ENCODE measurements at regions not wholly inside any gene's neighbourhood (a gene's known extent, or its start where the extent isn't known, plus 50 kb on each side); places are given as distances from the start of the nearest gene placed in this dataset.

GRCh38 chr2:56671973-56672569 is 488.3 kb downstream of the CCDC85A start:
- Histone ChIP-seq H3K4me1 (replicated peaks) (no peaks in the 10 kb centered on the region), H3K36me3 (no peaks in the 10 kb centered on the region), H3K9me3 (replicated peaks) (peaks cover 13% of the 10 kb centered on the region), H3K27ac (no peak overlapping the region), H3K4me3 (no peak overlapping the region), H3K27me3 (replicated peaks) (no peaks in the 10 kb centered on the region)
- DNase-seq (ENCODE audit: low read depth in 1 of 2, low spot score in 2 of 2), result no peak

GRCh38 chr2:56674084-56674483 is 490.3 kb downstream of the CCDC85A start:
- H3K9me3 ChIP-seq (replicated peaks), result peaks cover 13% of the 10 kb centered on the region
- H3K27me3 ChIP-seq (replicated peaks), result no peaks in the 10 kb centered on the region
- no peak for DNase-seq (ENCODE audit: low read depth in 1 of 2, low spot score in 2 of 2)
- no peak overlapping the region for H3K27ac ChIP-seq
- H3K4me1 ChIP-seq (replicated peaks), result no peaks in the 10 kb centered on the region
- H3K36me3 ChIP-seq, result no peaks in the 10 kb centered on the region
- no peak overlapping the region for H3K4me3 ChIP-seq

- no peak overlapping the region for H3K27ac ChIP-seq
- peaks cover 13% of the 10 kb centered on the region for H3K9me3 ChIP-seq (replicated peaks)
- H3K4me3 ChIP-seq, result no peak overlapping the region
- no peaks in the 10 kb centered on the region for H3K27me3 ChIP-seq (replicated peaks)
- H3K36me3 ChIP-seq, result no peaks in the 10 kb centered on the region
- peaks cover 15% of the 10 kb centered on the region for H3K4me1 ChIP-seq (replicated peaks)
- DNase-seq (ENCODE audit: low read depth in 1 of 2, low spot score in 2 of 2), result no peak
Measured at GRCh38 chr2:56676966-56677365, 493.2 kb downstream of the CCDC85A start.

GRCh38 chr2:56680971-56681631 is 497.3 kb downstream of the CCDC85A start:
- no peaks in the 10 kb centered on the region for H3K9me3 ChIP-seq (replicated peaks)
- 0 out of 2 replicates have a peak overlapping the region, but pooled peaks have one; percentile 8 for H3K27ac ChIP-seq
- DNase-seq (ENCODE audit: low read depth in 1 of 2, low spot score in 2 of 2), result peak in 1 of 2 experiments; percentile 28
- H3K4me3 ChIP-seq, result no peak overlapping the region
- H3K36me3 ChIP-seq, result no peaks in the 10 kb centered on the region
- H3K27me3 ChIP-seq (replicated peaks), result no peaks in the 10 kb centered on the region
- H3K4me1 ChIP-seq (replicated peaks), result peaks cover 15% of the 10 kb centered on the region

GRCh38 chr2:56681659-56682396 is 498.0 kb downstream of the CCDC85A start:
- peaks cover 16% of the 10 kb centered on the region for H3K4me1 ChIP-seq (replicated peaks)
- no peak overlapping the region for H3K27ac ChIP-seq
- H3K27me3 ChIP-seq (replicated peaks), result no peaks in the 10 kb centered on the region
- H3K36me3 ChIP-seq, result no peaks in the 10 kb centered on the region
- no peak for DNase-seq (ENCODE audit: low read depth in 1 of 2, low spot score in 2 of 2)
- no peak overlapping the region for H3K4me3 ChIP-seq
- no peaks in the 10 kb centered on the region for H3K9me3 ChIP-seq (replicated peaks)

GRCh38 chr2:56682397-56682760 is 498.6 kb downstream of the CCDC85A start:
- Histone ChIP-seq H3K4me1 (replicated peaks) (peaks cover 19% of the 10 kb centered on the region), H3K4me3 (no peak overlapping the region), H3K27me3 (replicated peaks) (no peaks in the 10 kb centered on the region), H3K27ac (no peak overlapping the region), H3K9me3 (replicated peaks) (no peaks in the 10 kb centered on the region), H3K36me3 (no peaks in the 10 kb centered on the region)
- DNase-seq (ENCODE audit: low read depth in 1 of 2, low spot score in 2 of 2), result no peak

- H3K4me1 ChIP-seq (replicated peaks), result peaks cover 19% of the 10 kb centered on the region
Measured at GRCh38 chr2:56684327-56684726, 500.5 kb downstream of the CCDC85A start.

GRCh38 chr2:56685205-56685604 is 501.4 kb downstream of the CCDC85A start:
- DNase-seq (ENCODE audit: low read depth in 1 of 2, low spot score in 2 of 2), result no peak
- Histone ChIP-seq H3K36me3 (no peaks in the 10 kb centered on the region), H3K4me3 (no peak overlapping the region), H3K27ac (no peak overlapping the region), H3K9me3 (replicated peaks) (no peaks in the 10 kb centered on the region), H3K4me1 (replicated peaks) (peaks cover 16% of the 10 kb centered on the region), H3K27me3 (replicated peaks) (no peaks in the 10 kb centered on the region)

More at GRCh38 chr2:56684327-56684726, 500.5 kb downstream of the CCDC85A start:
- Histone ChIP-seq H3K36me3 (no peaks in the 10 kb centered on the region), H3K27ac (no peak overlapping the region), H3K4me3 (no peak overlapping the region), H3K27me3 (replicated peaks) (no peaks in the 10 kb centered on the region), H3K9me3 (replicated peaks) (no peaks in the 10 kb centered on the region)
- DNase-seq (ENCODE audit: low read depth in 1 of 2, low spot score in 2 of 2), result no peak

- no peaks in the 10 kb centered on the region for H3K9me3 ChIP-seq (replicated peaks)
- H3K4me1 ChIP-seq (replicated peaks), result peaks cover 5% of the 10 kb centered on the region; the same call in 1 of the 2 replicates
- no peak overlapping the region for H3K27ac ChIP-seq
- H3K36me3 ChIP-seq, result no peaks in the 10 kb centered on the region
- H3K4me3 ChIP-seq, result no peak overlapping the region
- no peak for DNase-seq (ENCODE audit: low read depth in 1 of 2, low spot score in 2 of 2)
- no peaks in the 10 kb centered on the region for H3K27me3 ChIP-seq (replicated peaks)
Measured at GRCh38 chr2:56687169-56687568, 503.4 kb downstream of the CCDC85A start.

- Histone ChIP-seq H3K9me3 (replicated peaks) (no peaks in the 10 kb centered on the region), H3K4me3 (no peak overlapping the region), H3K27ac (no peak overlapping the region), H3K36me3 (no peaks in the 10 kb centered on the region), H3K27me3 (replicated peaks) (no peaks in the 10 kb centered on the region), H3K4me1 (replicated peaks) (0 out of 2 replicates have a peak, but pooled peaks cover 5% of the 10 kb centered on the region)
- DNase-seq (ENCODE audit: low read depth in 1 of 2, low spot score in 2 of 2), result no peak
Measured at GRCh38 chr2:56688661-56689060, 504.9 kb downstream of the CCDC85A start.

- DNase-seq (ENCODE audit: low read depth in 1 of 2, low spot score in 2 of 2), result no peak
- H3K4me3 ChIP-seq, result no peak overlapping the region
- no peak overlapping the region for H3K27ac ChIP-seq
- no peaks in the 10 kb centered on the region for H3K27me3 ChIP-seq (replicated peaks)
- H3K9me3 ChIP-seq (replicated peaks), result no peaks in the 10 kb centered on the region
- H3K4me1 ChIP-seq (replicated peaks), result no peaks in the 10 kb centered on the region
- H3K36me3 ChIP-seq, result no peaks in the 10 kb centered on the region
Measured at GRCh38 chr2:56693501-56693900, 509.7 kb downstream of the CCDC85A start.

GRCh38 chr2:56703001-56703400 is 519.2 kb downstream of the CCDC85A start:
- H3K27ac ChIP-seq, result no peak overlapping the region
- H3K4me3 ChIP-seq, result no peak overlapping the region
- no peak for DNase-seq (ENCODE audit: low read depth in 1 of 2, low spot score in 2 of 2)
- no peaks in the 10 kb centered on the region for H3K4me1 ChIP-seq (replicated peaks)
- H3K9me3 ChIP-seq (replicated peaks), result no peaks in the 10 kb centered on the region
- H3K27me3 ChIP-seq (replicated peaks), result no peaks in the 10 kb centered on the region
- no peaks in the 10 kb centered on the region for H3K36me3 ChIP-seq

- DNase-seq (ENCODE audit: low read depth in 1 of 2, low spot score in 2 of 2), result no peak
- H3K27ac ChIP-seq, result no peak overlapping the region
- no peaks in the 10 kb centered on the region for H3K36me3 ChIP-seq
- no peaks in the 10 kb centered on the region for H3K27me3 ChIP-seq (replicated peaks)
- H3K4me3 ChIP-seq, result no peak overlapping the region
- no peaks in the 10 kb centered on the region for H3K4me1 ChIP-seq (replicated peaks)
- no peaks in the 10 kb centered on the region for H3K9me3 ChIP-seq (replicated peaks)
Measured at GRCh38 chr2:56705713-56706112, 521.9 kb downstream of the CCDC85A start.

- no peaks in the 10 kb centered on the region for H3K9me3 ChIP-seq (replicated peaks)
- H3K27ac ChIP-seq, result no peak overlapping the region
- no peaks in the 10 kb centered on the region for H3K4me1 ChIP-seq (replicated peaks)
- no peaks in the 10 kb centered on the region for H3K27me3 ChIP-seq (replicated peaks)
- H3K4me3 ChIP-seq, result no peak overlapping the region
- DNase-seq (ENCODE audit: low read depth in 1 of 2, low spot score in 2 of 2), result no peak
- no peaks in the 10 kb centered on the region for H3K36me3 ChIP-seq
Measured at GRCh38 chr2:56707218-56707617, 523.4 kb downstream of the CCDC85A start.

Measured in SJSA1 (cell line).